B cell (primary cell): ENCODE measurements at regions not wholly inside any gene's neighbourhood (a gene's known extent, or its start where the extent isn't known, plus 50 kb on each side); places are given as distances from the start of the nearest gene placed in this dataset.

ENCODE experiments used
- ATAC-seq: fragments of 200-7000 bp; cut with Tn5 transposase; one replicate; pipeline ENCODE4 v1.10.0; 2021; ENCODE audit warnings: low read depth, mild to moderate bottlenecking, moderate number of reproducible peaks, moderate library complexity
- CTCF ChIA-PET: fragments of 350-600 bp; sonication (Branson Sonifier 250); formaldehyde crosslinking; loops from one replicate; lab custom pipeline; 2021; ENCODE audit warnings: antibody characterized with exemption, inconsistent platforms; lab: Charles Lee
- POLR2A ChIA-PET: fragments of 350-600 bp; sonication (Branson Sonifier 250); formaldehyde crosslinking; loops from one replicate; lab custom pipeline; 2021; ENCODE audit warnings: antibody characterized with exemption; lab: Charles Lee
- DNase-seq: peaks from one replicate; pipeline ENCODE4 v3.0.0; 2013
- H2AFZ ChIP-seq: 2 replicates; pipeline ENCODE4 v1.6.1; 2012; ENCODE audit warnings: mild to moderate bottlenecking, low read depth, low read length; ENCODE audit not compliant: insufficient read depth, poor library complexity, severe bottlenecking
- H3K27ac ChIP-seq, 2 donors: 1 replicate in 1 of 2; 2 replicates in 1 of 2; pipeline ENCODE4 v1.5.1; 2012 to 2013; ENCODE audit warnings: low read length in 2 of 2, mild to moderate bottlenecking in 2 of 2, moderate library complexity in 1 of 2
- H3K27me3 ChIP-seq, 4 experiments: fragments of 200-600 bp in 1 of 4; sonication (generic) in 1 of 4; replicated peaks in 1 of 4; 1 replicate in 2 of 4; 2 replicates in 2 of 4; pipeline versions ENCODE4 v1.6.1 to v1.7.0; 2013 to 2016; ENCODE audit warnings: low read length in 3 of 4, mild to moderate bottlenecking in 2 of 4, mixed read lengths in 1 of 4, moderate library complexity in 1 of 4; ENCODE audit not compliant: insufficient read depth in 4 of 4, control insufficient read depth in 3 of 4; ENCODE audit errors: control extremely low read depth in 1 of 4
- H3K36me3 ChIP-seq, 2 experiments: replicated peaks in 1 of 2; 1 replicate in 1 of 2; 2 replicates in 1 of 2; pipeline versions ENCODE4 v1.6.1 to v1.7.1; 2013; ENCODE audit warnings: low read length in 1 of 2; ENCODE audit not compliant: insufficient read depth in 2 of 2, control insufficient read depth in 1 of 2; ENCODE audit errors: control extremely low read depth in 1 of 2, extremely low read depth in 1 of 2
- H3K4me1 ChIP-seq, 2 donors: fragments of 200-600 bp in 1 of 2; sonication (generic) in 1 of 2; 1 replicate in 1 of 2; 2 replicates in 1 of 2; pipeline versions ENCODE4 v1.5.1 to v1.6.1; 2013 to 2017; ENCODE audit warnings: low read length in 2 of 2; ENCODE audit not compliant: control insufficient read depth in 2 of 2, insufficient read depth in 2 of 2
- H3K4me2 ChIP-seq: replicated peaks from 2 replicates; pipeline ENCODE3; 2012; ENCODE audit warnings: mild to moderate bottlenecking, low read depth, low read length; ENCODE audit not compliant: poor library complexity, severe bottlenecking
- H3K4me3 ChIP-seq, 5 experiments: fragments of 200-600 bp in 1 of 5; sonication (generic) in 1 of 5; 1 replicate in 3 of 5; 2 replicates in 2 of 5; pipeline versions ENCODE4 v1.5.1 to v1.7.0; 2011 to 2016; ENCODE audit warnings: low read length in 4 of 5, mild to moderate bottlenecking in 4 of 5, low read depth in 2 of 5, control low read depth in 1 of 5, moderate library complexity in 1 of 5; ENCODE audit not compliant: insufficient read depth in 1 of 5; ENCODE audit errors: control extremely low read depth in 1 of 5, extremely low read depth in 1 of 5
- H3K79me2 ChIP-seq: fragments of 200-600 bp; sonication (generic); one replicate; pipeline ENCODE4 v1.6.0; 2016; ENCODE audit warnings: low read length; ENCODE audit not compliant: control insufficient read depth, insufficient read depth
- H3K9ac ChIP-seq: fragments of 200-600 bp; sonication (generic); 2 replicates; pipeline ENCODE4 v1.6.1; 2017; ENCODE audit warnings: mild to moderate bottlenecking, low read length, moderate library complexity
- H3K9me3 ChIP-seq, 3 donors: one replicate each; pipeline versions ENCODE4 v1.6.1 to v1.7.1; 2013; ENCODE audit warnings: low read length in 2 of 3; ENCODE audit not compliant: control insufficient read depth in 2 of 3, insufficient read depth in 1 of 3; ENCODE audit errors: control extremely low read depth in 1 of 3
- H4K20me1 ChIP-seq: 2 replicates; pipeline ENCODE4 v1.6.0; 2012; ENCODE audit warnings: mild to moderate bottlenecking, low read length; ENCODE audit not compliant: insufficient read depth, control insufficient read depth, poor library complexity, severe bottlenecking
- H3K27ac Mint-ChIP-seq: one replicate; pipeline ENCODE4 v1.8.0; 2021; ENCODE audit warnings: mixed read lengths
- H3K27me3 Mint-ChIP-seq: one replicate; pipeline ENCODE4 v1.8.0; 2021; ENCODE audit warnings: mixed read lengths
- H3K4me1 Mint-ChIP-seq: one replicate; pipeline ENCODE4 v1.8.0; 2021; ENCODE audit warnings: mixed read lengths
- H3K4me3 Mint-ChIP-seq: one replicate; pipeline ENCODE4 v1.8.0; 2021; ENCODE audit warnings: mixed read lengths
- H3K9me3 Mint-ChIP-seq: one replicate; pipeline ENCODE4 v1.8.0; 2022; ENCODE audit warnings: mixed read lengths; ENCODE audit not compliant: insufficient read depth
- EZH2 ChIP-seq: IDR thresholded peaks from 2 replicates; pipeline ENCODE4 v1.6.1; 2012; ENCODE audit warnings: borderline replicate concordance, low read depth, mild to moderate bottlenecking, moderate library complexity, low read length; ENCODE audit not compliant: insufficient read depth, poor library complexity, severe bottlenecking
- WGBS: methylation state at CpG from one replicate; pipeline ENCODE4 v1.1.5; 2013; ENCODE audit warnings: missing lambda C conversion rate; ENCODE audit not compliant: insufficient coverage; 5-methylcytosine and 5-hydroxymethylcytosine counted together
- intact Hi-C: fragments of 100-400 bp; cut with micrococcal nuclease; formaldehyde crosslinking; loops from one replicate; pipeline ENCODE4 v1.10.0; 2022
- TF ChIP-seq, protein P1 (sequence below): fragments of 200-600 bp; IDR thresholded peaks from one replicate; pipeline ENCODE4 v1.8.0; 2022; ENCODE audit warnings: antibody characterized with exemption, mild to moderate bottlenecking

DNA sequence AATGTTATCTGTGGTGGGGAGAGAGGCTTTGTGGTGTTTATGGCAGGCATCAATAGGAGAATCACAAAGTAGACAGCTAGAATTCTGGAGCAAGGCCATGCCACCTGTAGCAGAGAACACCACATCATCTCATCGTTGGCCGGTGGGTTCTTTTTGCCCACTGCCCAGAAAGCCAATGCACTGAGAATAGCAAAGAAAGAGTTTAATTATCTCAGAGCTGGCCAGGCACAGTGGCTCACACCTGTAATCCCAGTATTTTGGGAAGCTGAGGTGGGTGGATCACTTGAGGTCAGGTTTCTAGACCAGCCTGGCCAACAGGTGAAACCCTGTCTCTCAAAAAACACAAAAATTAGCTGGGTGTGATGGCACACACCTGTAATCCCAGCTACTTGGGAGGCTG lies 99.2 kb upstream of the COG2 start:
- H3K27ac Mint-ChIP-seq, result no peak overlapping the region
- 94% methylated on average over 2 of the region's 2 CpGs for WGBS
- no peaks in the 10 kb centered on the region for H3K4me1 ChIP-seq

DNA sequence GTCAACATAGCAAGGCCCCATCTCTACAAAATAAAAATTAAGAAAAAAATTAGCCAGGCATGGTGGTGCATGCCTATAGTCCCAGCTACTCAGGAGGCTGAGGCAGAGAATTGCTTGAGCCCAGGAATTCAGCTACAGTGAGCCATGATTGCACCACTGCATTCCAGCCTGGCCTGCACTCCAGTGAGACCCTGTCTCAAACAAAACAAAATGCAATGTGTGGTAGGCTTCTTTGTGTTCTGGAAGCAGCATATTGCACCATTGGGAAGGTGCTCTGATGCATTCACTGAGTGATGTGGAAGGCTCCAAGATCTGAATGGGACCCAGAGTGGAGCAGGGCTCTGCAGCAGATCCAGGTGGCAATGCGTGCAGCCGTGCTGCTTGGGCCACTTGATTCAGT lies 99.6 kb upstream of the COG2 start:
- H2AFZ ChIP-seq, result no peak overlapping the region
- H3K4me2 ChIP-seq, result no peak overlapping the region
- no peaks in the 10 kb centered on the region for H3K79me2 ChIP-seq
- H3K4me1 ChIP-seq, result no peaks in the 10 kb centered on the region
- Mint-ChIP-seq H3K27me3 (peaks cover 13% of the 10 kb centered on the region), H3K4me1 (no peaks in the 10 kb centered on the region), H3K4me3 (no peak overlapping the region), H3K27ac (no peak overlapping the region), H3K9me3 (no peaks in the 10 kb centered on the region)
- TF ChIP-seq, protein P1, sequence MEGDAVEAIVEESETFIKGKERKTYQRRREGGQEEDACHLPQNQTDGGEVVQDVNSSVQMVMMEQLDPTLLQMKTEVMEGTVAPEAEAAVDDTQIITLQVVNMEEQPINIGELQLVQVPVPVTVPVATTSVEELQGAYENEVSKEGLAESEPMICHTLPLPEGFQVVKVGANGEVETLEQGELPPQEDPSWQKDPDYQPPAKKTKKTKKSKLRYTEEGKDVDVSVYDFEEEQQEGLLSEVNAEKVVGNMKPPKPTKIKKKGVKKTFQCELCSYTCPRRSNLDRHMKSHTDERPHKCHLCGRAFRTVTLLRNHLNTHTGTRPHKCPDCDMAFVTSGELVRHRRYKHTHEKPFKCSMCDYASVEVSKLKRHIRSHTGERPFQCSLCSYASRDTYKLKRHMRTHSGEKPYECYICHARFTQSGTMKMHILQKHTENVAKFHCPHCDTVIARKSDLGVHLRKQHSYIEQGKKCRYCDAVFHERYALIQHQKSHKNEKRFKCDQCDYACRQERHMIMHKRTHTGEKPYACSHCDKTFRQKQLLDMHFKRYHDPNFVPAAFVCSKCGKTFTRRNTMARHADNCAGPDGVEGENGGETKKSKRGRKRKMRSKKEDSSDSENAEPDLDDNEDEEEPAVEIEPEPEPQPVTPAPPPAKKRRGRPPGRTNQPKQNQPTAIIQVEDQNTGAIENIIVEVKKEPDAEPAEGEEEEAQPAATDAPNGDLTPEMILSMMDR, result no peak
- TF ChIP-seq EZH2, result no peak
- CTCF ChIA-PET, result no interaction called here
- POLR2A ChIA-PET, result no interaction called here
- no peaks in the 10 kb centered on the region for H4K20me1 ChIP-seq
- WGBS, result 91% methylated on average over 2 of the region's 2 CpGs
- no peaks in the 10 kb centered on the region for H3K9me3 ChIP-seq
- no peak overlapping the region for H3K9ac ChIP-seq
- H3K4me3 ChIP-seq, result no peak overlapping the region
- DNase-seq (no peak), ATAC-seq (no peak)
- intact Hi-C loops, result no loop called here
- H3K27me3 ChIP-seq, result peaks cover 0 to 3% (median 0%) of the 10 kb centered on the region in 4 experiments
- H3K36me3 ChIP-seq, result no peaks in the 10 kb centered on the region
- no peak overlapping the region for H3K27ac ChIP-seq

More for the DNA sequence above, 99.2 kb upstream of the COG2 start:
- Mint-ChIP-seq H3K27me3 (peaks cover 12% of the 10 kb centered on the region), H3K4me3 (no peak overlapping the region), H3K4me1 (no peaks in the 10 kb centered on the region), H3K9me3 (no peaks in the 10 kb centered on the region)
- H2AFZ ChIP-seq, result no peak overlapping the region
- TF ChIP-seq EZH2, result no peak
- no peak overlapping the region for H3K27ac ChIP-seq
- H3K9me3 ChIP-seq, result no peaks in the 10 kb centered on the region
- ATAC-seq, result no peak
- H3K27me3 ChIP-seq, result peaks cover 0 to 3% (median 0%) of the 10 kb centered on the region in 4 experiments
- ChIA-PET POLR2A (no interaction called here), CTCF (no interaction called here)
- H4K20me1 ChIP-seq, result no peaks in the 10 kb centered on the region
- no peak overlapping the region for H3K9ac ChIP-seq
- H3K4me3 ChIP-seq, result no peak overlapping the region
- intact Hi-C loops, result no loop called here
- DNase-seq, result no peak
- no peak overlapping the region for H3K4me2 ChIP-seq
- no peaks in the 10 kb centered on the region for H3K79me2 ChIP-seq
- no peaks in the 10 kb centered on the region for H3K36me3 ChIP-seq
